ENCODE measurements at regions not wholly inside any gene's neighbourhood (a gene's known extent, or its start where the extent isn't known, plus 50 kb on each side); places are given as distances from the start of the nearest gene placed in this dataset.

DNA sequence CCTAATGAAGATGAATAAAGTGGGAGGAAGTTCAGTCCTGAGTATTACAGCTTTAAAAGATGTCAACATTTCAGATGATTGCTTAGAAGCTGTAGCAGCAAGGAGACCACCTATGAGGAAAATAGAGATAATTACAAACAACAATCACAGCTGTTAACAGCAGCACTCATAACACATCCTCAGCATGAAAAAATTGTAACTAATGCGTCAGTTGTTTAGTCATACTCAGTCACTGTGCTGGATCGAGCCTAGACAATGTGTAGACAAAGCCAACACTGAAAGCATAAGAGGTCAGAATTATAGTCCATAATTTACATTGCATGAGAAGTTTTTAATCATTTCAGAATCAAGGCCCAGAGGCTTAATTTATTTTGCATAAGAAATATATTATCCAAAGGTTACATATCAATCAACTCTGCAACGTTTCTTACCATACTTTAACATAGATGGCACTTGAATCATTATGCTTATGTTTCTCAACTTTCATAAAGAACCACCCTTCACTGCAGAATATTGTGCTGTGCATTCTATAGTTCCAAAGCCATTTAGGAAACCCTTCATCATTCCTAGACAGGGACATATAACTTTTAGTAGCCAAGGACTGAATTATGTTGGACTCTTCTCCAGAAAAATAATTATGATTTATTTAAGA lies 60.2 kb upstream of the HAPLN1 start (continued):
- TF ChIP-seq, protein P1, sequence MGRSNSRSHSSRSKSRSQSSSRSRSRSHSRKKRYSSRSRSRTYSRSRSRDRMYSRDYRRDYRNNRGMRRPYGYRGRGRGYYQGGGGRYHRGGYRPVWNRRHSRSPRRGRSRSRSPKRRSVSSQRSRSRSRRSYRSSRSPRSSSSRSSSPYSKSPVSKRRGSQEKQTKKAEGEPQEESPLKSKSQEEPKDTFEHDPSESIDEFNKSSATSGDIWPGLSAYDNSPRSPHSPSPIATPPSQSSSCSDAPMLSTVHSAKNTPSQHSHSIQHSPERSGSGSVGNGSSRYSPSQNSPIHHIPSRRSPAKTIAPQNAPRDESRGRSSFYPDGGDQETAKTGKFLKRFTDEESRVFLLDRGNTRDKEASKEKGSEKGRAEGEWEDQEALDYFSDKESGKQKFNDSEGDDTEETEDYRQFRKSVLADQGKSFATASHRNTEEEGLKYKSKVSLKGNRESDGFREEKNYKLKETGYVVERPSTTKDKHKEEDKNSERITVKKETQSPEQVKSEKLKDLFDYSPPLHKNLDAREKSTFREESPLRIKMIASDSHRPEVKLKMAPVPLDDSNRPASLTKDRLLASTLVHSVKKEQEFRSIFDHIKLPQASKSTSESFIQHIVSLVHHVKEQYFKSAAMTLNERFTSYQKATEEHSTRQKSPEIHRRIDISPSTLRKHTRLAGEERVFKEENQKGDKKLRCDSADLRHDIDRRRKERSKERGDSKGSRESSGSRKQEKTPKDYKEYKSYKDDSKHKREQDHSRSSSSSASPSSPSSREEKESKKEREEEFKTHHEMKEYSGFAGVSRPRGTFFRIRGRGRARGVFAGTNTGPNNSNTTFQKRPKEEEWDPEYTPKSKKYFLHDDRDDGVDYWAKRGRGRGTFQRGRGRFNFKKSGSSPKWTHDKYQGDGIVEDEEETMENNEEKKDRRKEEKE (IDR thresholded peaks at IDR 0.05; ENCODE audit: borderline replicate concordance in 1 of 2, control insufficient read depth in 1 of 2, low read depth in 2 of 2, low read length in 1 of 2), result no peak
- TF ChIP-seq PHTF2 (CRISPR knock-in tag; IDR thresholded peaks at IDR 0.05) (no peak), POLR2G (IDR thresholded peaks at IDR 0.05; ENCODE audit: low read depth, low read length) (no peak), ZNF140 (CRISPR knock-in tag; IDR thresholded peaks at IDR 0.05) (no peak)

DNA sequence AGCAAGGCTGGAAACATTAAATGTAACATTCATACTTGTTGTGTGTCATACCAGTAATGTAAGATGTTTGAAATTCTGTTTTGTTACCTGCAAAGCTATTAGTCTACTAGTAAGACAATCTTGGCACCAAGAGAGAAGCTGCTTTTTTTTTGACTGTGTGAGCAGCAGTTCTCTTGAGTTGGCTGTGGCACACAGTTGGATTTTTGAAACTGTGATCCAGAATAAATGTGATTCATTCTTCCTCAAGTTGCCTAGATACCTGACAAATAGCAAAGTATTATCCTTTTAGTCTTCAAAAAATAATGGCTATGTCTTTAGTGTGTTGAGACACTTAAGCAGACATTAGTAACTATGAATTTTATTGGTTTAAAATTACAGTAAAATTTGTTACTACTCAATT lies 57.2 kb upstream of the HAPLN1 start:
- ChIA-PET CTCF (ENCODE audit: low intra/inter-chr PET ratio) (no interaction called here), POLR2A (no interaction called here)
- Histone ChIP-seq H3K9me3 (replicated peaks; ENCODE audit: control insufficient read depth, insufficient read depth, low read depth, low read length) (no peaks in the 10 kb centered on the region; the same call in 1 of the 2 replicates), H3K27me3 (ENCODE audit: control insufficient read depth in 2 of 2, insufficient read depth in 2 of 2, low read length in 2 of 2) (no peaks in the 10 kb centered on the region), H3K4me2 (ENCODE audit: insufficient read depth, low read length) (no peak overlapping the region), H3K4me1 (replicated peaks in 1 of 2; ENCODE audit: control insufficient read depth in 2 of 2, insufficient read depth in 2 of 2, low read length in 2 of 2) (no peaks in the 10 kb centered on the region), H3K27ac (ENCODE audit: extremely low read depth, low read depth, low read length) (no peak overlapping the region), H2AFZ (ENCODE audit: low read depth, low read length) (no peak overlapping the region), H3K9me1 (ENCODE audit: control insufficient read depth, insufficient read depth, low read length) (no peaks in the 10 kb centered on the region), H3K36me3 (ENCODE audit: control insufficient read depth, insufficient read depth, low read length) (no peaks in the 10 kb centered on the region), H3K79me2 (ENCODE audit: control insufficient read depth, insufficient read depth, low read length) (no peaks in the 10 kb centered on the region), H4K20me1 (replicated peaks; ENCODE audit: control insufficient read depth, insufficient read depth, low read length) (no peaks in the 10 kb centered on the region), H3K9ac (ENCODE audit: insufficient read depth in 1 of 2, low read depth in 2 of 2, low read length in 2 of 2) (no peak overlapping the region), H3K4me3 (no peak overlapping the region)
- ATAC-seq (no peak), DNase-seq (ENCODE audit: extremely low read depth in 1 of 4, low spot score in 3 of 4) (no peak), FAIRE-seq (no peak)
- intact Hi-C loops (cut with micrococcal nuclease) (no loop called here), in situ Hi-C loops (cut with MboI) (no loop called here)
- BruUV-seq (replicated peaks), result no TSS peak
- TF ChIP-seq, protein P2, sequence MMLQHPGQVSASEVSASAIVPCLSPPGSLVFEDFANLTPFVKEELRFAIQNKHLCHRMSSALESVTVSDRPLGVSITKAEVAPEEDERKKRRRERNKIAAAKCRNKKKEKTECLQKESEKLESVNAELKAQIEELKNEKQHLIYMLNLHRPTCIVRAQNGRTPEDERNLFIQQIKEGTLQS (IDR thresholded peaks at IDR 0.05), result no peak
- TF ChIP-seq, protein P2 (CRISPR knock-in tag; conservative IDR thresholded peaks at IDR 0.05), result no peak
- TF ChIP-seq, protein P3, sequence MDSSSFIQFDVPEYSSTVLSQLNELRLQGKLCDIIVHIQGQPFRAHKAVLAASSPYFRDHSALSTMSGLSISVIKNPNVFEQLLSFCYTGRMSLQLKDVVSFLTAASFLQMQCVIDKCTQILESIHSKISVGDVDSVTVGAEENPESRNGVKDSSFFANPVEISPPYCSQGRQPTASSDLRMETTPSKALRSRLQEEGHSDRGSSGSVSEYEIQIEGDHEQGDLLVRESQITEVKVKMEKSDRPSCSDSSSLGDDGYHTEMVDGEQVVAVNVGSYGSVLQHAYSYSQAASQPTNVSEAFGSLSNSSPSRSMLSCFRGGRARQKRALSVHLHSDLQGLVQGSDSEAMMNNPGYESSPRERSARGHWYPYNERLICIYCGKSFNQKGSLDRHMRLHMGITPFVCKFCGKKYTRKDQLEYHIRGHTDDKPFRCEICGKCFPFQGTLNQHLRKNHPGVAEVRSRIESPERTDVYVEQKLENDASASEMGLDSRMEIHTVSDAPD (CRISPR knock-in tag; IDR thresholded peaks at IDR 0.05), result no peak
- TF ChIP-seq PHTF2 (CRISPR knock-in tag; IDR thresholded peaks at IDR 0.05), result no peak
- no peak for TF ChIP-seq POLR2AphosphoS2 (IDR thresholded peaks at IDR 0.05; ENCODE audit: low read length)
- TF ChIP-seq, protein P4, sequence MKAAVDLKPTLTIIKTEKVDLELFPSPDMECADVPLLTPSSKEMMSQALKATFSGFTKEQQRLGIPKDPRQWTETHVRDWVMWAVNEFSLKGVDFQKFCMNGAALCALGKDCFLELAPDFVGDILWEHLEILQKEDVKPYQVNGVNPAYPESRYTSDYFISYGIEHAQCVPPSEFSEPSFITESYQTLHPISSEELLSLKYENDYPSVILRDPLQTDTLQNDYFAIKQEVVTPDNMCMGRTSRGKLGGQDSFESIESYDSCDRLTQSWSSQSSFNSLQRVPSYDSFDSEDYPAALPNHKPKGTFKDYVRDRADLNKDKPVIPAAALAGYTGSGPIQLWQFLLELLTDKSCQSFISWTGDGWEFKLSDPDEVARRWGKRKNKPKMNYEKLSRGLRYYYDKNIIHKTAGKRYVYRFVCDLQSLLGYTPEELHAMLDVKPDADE (conservative IDR thresholded peaks at IDR 0.05; ENCODE audit: control insufficient read depth, low read depth, low read length), result no peak
- TF ChIP-seq ZEB2 (IDR thresholded peaks at IDR 0.05), result no peak
- TF ChIP-seq CEBPB (tag; IDR thresholded peaks at IDR 0.05), result no peak
- TF ChIP-seq KLF13 (tag; IDR thresholded peaks at IDR 0.05; ENCODE audit: borderline replicate concordance, low read depth), result no peak
- no peak for TF ChIP-seq DPF2 (IDR thresholded peaks at IDR 0.05)
- no peak for TF ChIP-seq BCOR (IDR thresholded peaks at IDR 0.05)
- TF ChIP-seq KAT2B (IDR thresholded peaks at IDR 0.05; ENCODE audit: low read depth, low read length), result no peak
